Tibial nerve (tissue), 4 donors: ENCODE measurements at regions not wholly inside any gene's neighbourhood (a gene's known extent, or its start where the extent isn't known, plus 50 kb on each side); places are given as distances from the start of the nearest gene placed in this dataset.

Source experiments
- EP300 ChIP-seq, 2 donors: sonication (generic); formaldehyde crosslinking; IDR thresholded peaks; one replicate each; pipeline ENCODE4 v1.6.1; 2017; ENCODE audit warnings: antibody characterized with exemption in 2 of 2, mild to moderate bottlenecking in 1 of 2
- TF ChIP-seq, protein P1 (sequence below), 5 experiments: fragments of 200-600 bp in 3 of 5; fragments of 450-650 bp in 2 of 5; sonication (generic) in 3 of 5; IDR thresholded peaks; one replicate each; pipeline ENCODE4 v1.5.1; 2016 to 2019; ENCODE audit warnings: antibody characterized with exemption in 5 of 5, mild to moderate bottlenecking in 3 of 5, moderate library complexity in 2 of 5

- TF ChIP-seq, protein P1, sequence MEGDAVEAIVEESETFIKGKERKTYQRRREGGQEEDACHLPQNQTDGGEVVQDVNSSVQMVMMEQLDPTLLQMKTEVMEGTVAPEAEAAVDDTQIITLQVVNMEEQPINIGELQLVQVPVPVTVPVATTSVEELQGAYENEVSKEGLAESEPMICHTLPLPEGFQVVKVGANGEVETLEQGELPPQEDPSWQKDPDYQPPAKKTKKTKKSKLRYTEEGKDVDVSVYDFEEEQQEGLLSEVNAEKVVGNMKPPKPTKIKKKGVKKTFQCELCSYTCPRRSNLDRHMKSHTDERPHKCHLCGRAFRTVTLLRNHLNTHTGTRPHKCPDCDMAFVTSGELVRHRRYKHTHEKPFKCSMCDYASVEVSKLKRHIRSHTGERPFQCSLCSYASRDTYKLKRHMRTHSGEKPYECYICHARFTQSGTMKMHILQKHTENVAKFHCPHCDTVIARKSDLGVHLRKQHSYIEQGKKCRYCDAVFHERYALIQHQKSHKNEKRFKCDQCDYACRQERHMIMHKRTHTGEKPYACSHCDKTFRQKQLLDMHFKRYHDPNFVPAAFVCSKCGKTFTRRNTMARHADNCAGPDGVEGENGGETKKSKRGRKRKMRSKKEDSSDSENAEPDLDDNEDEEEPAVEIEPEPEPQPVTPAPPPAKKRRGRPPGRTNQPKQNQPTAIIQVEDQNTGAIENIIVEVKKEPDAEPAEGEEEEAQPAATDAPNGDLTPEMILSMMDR (IDR thresholded peaks at IDR 0.05): no peak
- TF ChIP-seq EP300 (IDR thresholded peaks at IDR 0.05): no peak
Measured at GRCh38 chr9:12133416-12133815, 559.8 kb upstream of the TYRP1 start.
